HCT116 (cell line): ENCODE measurements at regions not wholly inside any gene's neighbourhood (a gene's known extent, or its start where the extent isn't known, plus 50 kb on each side); places are given as distances from the start of the nearest gene placed in this dataset.

ENCODE experiments used
- ATAC-seq: fragments of 200-7000 bp; cut with Tn5 transposase; 2 replicates; pipeline ENCODE4 v1.9.1; 2020; ENCODE audit warnings: mild to moderate bottlenecking, moderate library complexity
- BruUV-seq: library from RNA; stranded (reverse); fragments of 400-500 nt; replicated peaks from 2 replicates; lab custom pipeline; 2021; lab: Mats Ljungman, UMichigan
- CTCF ChIA-PET: fragments of 300-600 bp; sonication (Branson Sonifier 250); formaldehyde crosslinking; loops from one replicate; lab custom pipeline; 2021; ENCODE audit warnings: antibody characterized with exemption; lab: Charles Lee
- POLR2A ChIA-PET: fragments of 300-600, 350-600 bp; sonication (Branson Sonifier 250); formaldehyde crosslinking; loops from one replicate; lab custom pipeline; 2021; ENCODE audit warnings: antibody characterized with exemption; lab: Charles Lee
- RAD21 ChIA-PET, 2 experiments: fragments of 300-600 bp; sonication (Branson Sonifier 250); formaldehyde crosslinking; loops; one replicate each; lab custom pipeline; 2023; ENCODE audit warnings: low total read pairs in 2 of 2; ENCODE audit not compliant: uncharacterized antibody in 2 of 2, unreplicated experiment in 2 of 2, low non-redundant PET in 1 of 2; lab: Charles Lee
- DNase-seq: peaks from one replicate; pipeline ENCODE4 v3.0.0-alpha.2; 2010; ENCODE audit warnings: low read depth, low spot score
- H2AFZ ChIP-seq: fragments of 200-600 bp; shearing (Covaris generic), sonication (generic); 2 replicates; pipeline ENCODE4 v1.6.1; 2017; ENCODE audit warnings: low read depth, mixed run types, mixed read lengths, antibody characterized with exemption, low read length; ENCODE audit not compliant: poor library complexity, severe bottlenecking
- H3K27ac ChIP-seq: 2 replicates; pipeline ENCODE4 v1.5.1; 2012; ENCODE audit warnings: low read depth, low read length
- H3K27me3 ChIP-seq: fragments of 200-600 bp; sonication (generic); 2 replicates; pipeline ENCODE4 v1.6.1; 2016; ENCODE audit warnings: mixed run types, low read length, mixed read lengths; ENCODE audit not compliant: insufficient read depth
- H3K36me3 ChIP-seq, 2 experiments: fragments of 200-500 bp in 1 of 2; fragments of 200-600 bp in 1 of 2; sonication (Bioruptor generic) in 1 of 2; sonication (generic) in 1 of 2; 2 replicates each; pipeline versions ENCODE4 v1.5.1 to v1.6.1; 2014 to 2016; ENCODE audit warnings: low read length in 2 of 2, inconsistent platforms in 1 of 2, mixed read lengths in 1 of 2, mixed run types in 1 of 2; ENCODE audit not compliant: insufficient read depth in 2 of 2, control insufficient read depth in 1 of 2
- H3K4me1 ChIP-seq, 2 experiments: fragments of 200-600 bp in 1 of 2; sonication (generic) in 1 of 2; 2 replicates each; pipeline versions ENCODE4 v1.5.1 to v1.6.1; 2012 to 2017; ENCODE audit warnings: low read length in 2 of 2, inconsistent platforms in 1 of 2, mild to moderate bottlenecking in 1 of 2, mixed read lengths in 1 of 2, mixed run types in 1 of 2, moderate library complexity in 1 of 2; ENCODE audit not compliant: insufficient read depth in 2 of 2, control insufficient read depth in 1 of 2
- H3K4me2 ChIP-seq: fragments of 200-600 bp; sonication (generic); 2 replicates; pipeline ENCODE4 v1.6.1; 2017; ENCODE audit warnings: mixed run types, low read length, mixed read lengths
- H3K4me3 ChIP-seq, 2 experiments: fragments of 200-600 bp in 1 of 2; sonication (generic) in 1 of 2; replicated peaks in 1 of 2; 2 replicates each; pipeline ENCODE4 v1.5.1; 2011 to 2016; ENCODE audit warnings: low read length in 2 of 2, control low read depth in 1 of 2, low read depth in 1 of 2, mild to moderate bottlenecking in 1 of 2, mixed read lengths in 1 of 2, mixed run types in 1 of 2
- H3K79me2 ChIP-seq: fragments of 200-600 bp; sonication (generic); 2 replicates; pipeline ENCODE4 v1.6.1; 2017; ENCODE audit warnings: mild to moderate bottlenecking, mixed run types, low read length, moderate library complexity, mixed read lengths; ENCODE audit not compliant: insufficient read depth
- H3K9ac ChIP-seq: fragments of 200-600 bp; sonication (generic); 2 replicates; pipeline ENCODE4 v1.6.1; 2016; ENCODE audit warnings: low read length, mixed read lengths
- H3K9me2 ChIP-seq: fragments of 200-600 bp; sonication (generic), shearing (Covaris generic); 2 replicates; pipeline ENCODE4 v1.6.1; 2017; ENCODE audit warnings: mixed run types, mild to moderate bottlenecking, moderate library complexity; ENCODE audit not compliant: insufficient read depth
- H3K9me3 ChIP-seq, 2 experiments: fragments of 200-500 bp in 1 of 2; fragments of 200-600 bp in 1 of 2; sonication (Bioruptor generic) in 1 of 2; sonication (generic) in 1 of 2; 2 replicates each; pipeline ENCODE4 v1.6.1; 2014 to 2017; ENCODE audit warnings: low read length in 2 of 2, mixed read lengths in 2 of 2, inconsistent platforms in 1 of 2, low read depth in 1 of 2, mild to moderate bottlenecking in 1 of 2, mixed run types in 1 of 2, moderate library complexity in 1 of 2; ENCODE audit not compliant: control insufficient read depth in 1 of 2, insufficient read depth in 1 of 2
- H4K20me1 ChIP-seq: fragments of 200-600 bp; sonication (generic), shearing (Covaris generic); 2 replicates; pipeline ENCODE4 v1.6.1; 2017; ENCODE audit warnings: mixed run types, mild to moderate bottlenecking, moderate library complexity; ENCODE audit not compliant: insufficient read depth
- CBX3 ChIP-seq: IDR thresholded peaks from 2 replicates; pipeline ENCODE4 v1.6.1; 2012; ENCODE audit warnings: low read depth
- CEBPB ChIP-seq: IDR thresholded peaks from 2 replicates; pipeline ENCODE4 v1.6.1; 2012; ENCODE audit warnings: low read depth
- EGR1 ChIP-seq: IDR thresholded peaks from 2 replicates; pipeline ENCODE4 v1.6.1; 2012; ENCODE audit warnings: low read depth
- ELF1 ChIP-seq: IDR thresholded peaks from 2 replicates; pipeline ENCODE4 v1.6.1; 2012; ENCODE audit warnings: low read depth, borderline replicate concordance
- EZH2phosphoT487 ChIP-seq: fragments of 200-600 bp; IDR thresholded peaks from 2 replicates; pipeline ENCODE4 v1.6.1; 2018; ENCODE audit warnings: antibody characterized with exemption, borderline replicate concordance
- FOSL1 ChIP-seq: IDR thresholded peaks from 2 replicates; pipeline ENCODE4 v1.6.1; 2012; ENCODE audit warnings: low read depth
- JUND ChIP-seq: IDR thresholded peaks from 2 replicates; pipeline ENCODE4 v1.6.1; 2012
- POLR2AphosphoS5 ChIP-seq: IDR thresholded peaks from 2 replicates; pipeline ENCODE4 v1.6.1; 2011; ENCODE audit warnings: mild to moderate bottlenecking, low read depth, low read length, moderate library complexity
- RAD21 ChIP-seq: IDR thresholded peaks from 2 replicates; pipeline ENCODE4 v1.6.1; 2012; ENCODE audit warnings: low read depth, mild to moderate bottlenecking
- TCF7L2 ChIP-seq: IDR thresholded peaks from 2 replicates; pipeline ENCODE4 v1.7.0; 2011; ENCODE audit warnings: borderline replicate concordance, inconsistent platforms; ENCODE audit not compliant: insufficient read depth, insufficient read length; ENCODE audit errors: extremely low read depth
- ZBTB33 ChIP-seq: IDR thresholded peaks from 2 replicates; pipeline ENCODE4 v1.6.1; 2011; ENCODE audit warnings: mild to moderate bottlenecking, low read length, moderate library complexity; ENCODE audit not compliant: insufficient replicate concordance; ENCODE audit errors: extremely low read depth
- ZFX ChIP-seq: fragments of 450-650 bp; IDR thresholded peaks from 2 replicates; pipeline ENCODE4 v1.6.1; 2017
- intact Hi-C: fragments of 100-400 bp; cut with micrococcal nuclease; formaldehyde crosslinking; loops from 2 replicates; pipeline ENCODE4 v1.10.0; 2022

- ChIA-PET RAD21 (no interaction called here), CTCF (no interaction called here), POLR2A (no interaction called here)
- Histone ChIP-seq H3K4me2 (no peak overlapping the region), H3K79me2 (no peaks in the 10 kb centered on the region), H3K27me3 (no peaks in the 10 kb centered on the region), H3K4me3 (no peak overlapping the region), H3K9me2 (no peaks in the 10 kb centered on the region), H2AFZ (no peak overlapping the region), H4K20me1 (no peaks in the 10 kb centered on the region), H3K9me3 (no peaks in the 10 kb centered on the region), H3K9ac (no peak overlapping the region), H3K36me3 (no peaks in the 10 kb centered on the region), H3K4me1 (no peaks in the 10 kb centered on the region), H3K27ac (no peak overlapping the region)
- ATAC-seq (no peak), DNase-seq (no peak)
- no TSS peak for BruUV-seq
- no peak for TF ChIP-seq TCF7L2
- no peak for TF ChIP-seq POLR2AphosphoS5
- TF ChIP-seq EZH2phosphoT487 = no peak
- TF ChIP-seq ELF1 = no peak
- no peak for TF ChIP-seq EGR1
- no peak for TF ChIP-seq JUND
- TF ChIP-seq CEBPB = no peak
- TF ChIP-seq CBX3 = no peak
- no peak for TF ChIP-seq ZBTB33
- intact Hi-C loops = no loop called here
Measured at GRCh38 chr10:130777507-130778165, 533.9 kb downstream of the TCERG1L start.

- no peaks in the 10 kb centered on the region for H3K9me3 ChIP-seq
- no peak overlapping the region for H3K4me2 ChIP-seq
- intact Hi-C loops = no loop called here
- RAD21 ChIA-PET = no interaction called here
- no peak overlapping the region for H3K4me3 ChIP-seq
- H4K20me1 ChIP-seq = no peaks in the 10 kb centered on the region
- ATAC-seq (no peak), DNase-seq (no peak)
- H3K27ac ChIP-seq = no peak overlapping the region
- H2AFZ ChIP-seq = no peak overlapping the region
- H3K4me1 ChIP-seq = no peaks in the 10 kb centered on the region
- H3K9ac ChIP-seq = no peak overlapping the region
- no peaks in the 10 kb centered on the region for H3K36me3 ChIP-seq
- TF ChIP-seq ZFX (no peak), RAD21 (no peak), EZH2phosphoT487 (no peak), CEBPB (no peak), FOSL1 (no peak)
- H3K27me3 ChIP-seq = no peaks in the 10 kb centered on the region
- H3K79me2 ChIP-seq = no peaks in the 10 kb centered on the region
- no peaks in the 10 kb centered on the region for H3K9me2 ChIP-seq
- POLR2A ChIA-PET = no interaction called here
- no TSS peak for BruUV-seq
- CTCF ChIA-PET = no interaction called here
Measured at GRCh38 chr10:130778166-130778545, 533.4 kb downstream of the TCERG1L start.
